ENCODE measurements at regions not wholly inside any gene's neighbourhood (a gene's known extent, or its start where the extent isn't known, plus 50 kb on each side); places are given as distances from the start of the nearest gene placed in this dataset.

- TF ChIP-seq CTCF (conservative IDR thresholded peaks at IDR 0.05; ENCODE audit: low read depth, low read length) (no peak), EZH2 (IDR thresholded peaks at IDR 0.05; ENCODE audit: borderline replicate concordance, low read depth, low read length, poor library complexity, severe bottlenecking) (no peak)
Observed at GRCh38 chr15:70593795-70594194, 169.6 kb downstream of the UACA start.

Data from A673 (cell line).